ENCODE measurements at regions not wholly inside any gene's neighbourhood (a gene's known extent, or its start where the extent isn't known, plus 50 kb on each side); places are given as distances from the start of the nearest gene placed in this dataset.

GRCh38 chr2:239522740-239523119, 121.9 kb upstream of the HDAC4 start:
- no peaks in the 10 kb centered on the region for H3K9me1 ChIP-seq (replicated peaks; ENCODE audit: control insufficient read depth, extremely low read depth, insufficient read depth, low read length)
- ChIA-PET CTCF (no interaction called here), POLR2A (no interaction called here)
- H3K9me3 ChIP-seq (replicated peaks; ENCODE audit: control insufficient read depth, insufficient read depth, low read length) = no peaks in the 10 kb centered on the region
- H4K20me1 ChIP-seq (replicated peaks; ENCODE audit: control insufficient read depth, extremely low read depth, insufficient read depth, low read length) = no peaks in the 10 kb centered on the region
- no peaks in the 10 kb centered on the region for H3K4me1 ChIP-seq (ENCODE audit: control insufficient read depth, extremely low read depth, insufficient read depth, low read length)
- no peak overlapping the region for H3K9ac ChIP-seq (replicated peaks; ENCODE audit: extremely low read depth, insufficient read depth, low read length)
- BruUV-seq (replicated peaks) = no TSS peak
- no peak overlapping the region for H3K4me3 ChIP-seq (replicated peaks in 1 of 3; ENCODE audit: insufficient read depth in 1 of 3, low read depth in 1 of 3, low read length in 3 of 3)
- no peaks in the 10 kb centered on the region for H3K27me3 ChIP-seq (ENCODE audit: control insufficient read depth in 2 of 2, insufficient read depth in 2 of 2, low read length in 2 of 2)
- intact Hi-C loops (cut with micrococcal nuclease) (no loop called here), dilution Hi-C loops (cut with MboI; ENCODE audit: extremely low pct_ligation_motif_present, low sequenced_read_pairs) (no loop called here)
- FAIRE-seq (no peak), DNase-seq (ENCODE audit: low read depth, low spot score) (no peak)
- H3K36me3 ChIP-seq (ENCODE audit: control insufficient read depth in 2 of 2, extremely low read depth in 1 of 2, insufficient read depth in 2 of 2, low read length in 2 of 2) = no peaks in the 10 kb centered on the region
- TF ChIP-seq GATA2 (IDR thresholded peaks at IDR 0.05; ENCODE audit: insufficient read depth, insufficient read length, low read depth, low read length) = no peak
- TF ChIP-seq MAX (IDR thresholded peaks at IDR 0.05; ENCODE audit: insufficient read depth, insufficient read length) = no peak
- TF ChIP-seq FOS (IDR thresholded peaks at IDR 0.05; ENCODE audit: borderline replicate concordance, insufficient read depth, low read length) = no peak
- no peak for TF ChIP-seq JUN (IDR thresholded peaks at IDR 0.05; ENCODE audit: borderline replicate concordance, insufficient read depth, insufficient read length, low read depth)
- TF ChIP-seq POLR2AphosphoS5 (IDR thresholded peaks at IDR 0.05; ENCODE audit: insufficient read depth, low read depth, low read length) = no peak
- H3K79me2 ChIP-seq (ENCODE audit: control insufficient read depth, insufficient read depth, low read length) = no peaks in the 10 kb centered on the region
- H2AFZ ChIP-seq (ENCODE audit: low read depth, low read length) = no peak overlapping the region
- H3K4me2 ChIP-seq (ENCODE audit: insufficient read depth, low read length) = no peak overlapping the region
- H3K27ac ChIP-seq (ENCODE audit: insufficient read depth, low read depth, low read length) = no peak overlapping the region

DNA sequence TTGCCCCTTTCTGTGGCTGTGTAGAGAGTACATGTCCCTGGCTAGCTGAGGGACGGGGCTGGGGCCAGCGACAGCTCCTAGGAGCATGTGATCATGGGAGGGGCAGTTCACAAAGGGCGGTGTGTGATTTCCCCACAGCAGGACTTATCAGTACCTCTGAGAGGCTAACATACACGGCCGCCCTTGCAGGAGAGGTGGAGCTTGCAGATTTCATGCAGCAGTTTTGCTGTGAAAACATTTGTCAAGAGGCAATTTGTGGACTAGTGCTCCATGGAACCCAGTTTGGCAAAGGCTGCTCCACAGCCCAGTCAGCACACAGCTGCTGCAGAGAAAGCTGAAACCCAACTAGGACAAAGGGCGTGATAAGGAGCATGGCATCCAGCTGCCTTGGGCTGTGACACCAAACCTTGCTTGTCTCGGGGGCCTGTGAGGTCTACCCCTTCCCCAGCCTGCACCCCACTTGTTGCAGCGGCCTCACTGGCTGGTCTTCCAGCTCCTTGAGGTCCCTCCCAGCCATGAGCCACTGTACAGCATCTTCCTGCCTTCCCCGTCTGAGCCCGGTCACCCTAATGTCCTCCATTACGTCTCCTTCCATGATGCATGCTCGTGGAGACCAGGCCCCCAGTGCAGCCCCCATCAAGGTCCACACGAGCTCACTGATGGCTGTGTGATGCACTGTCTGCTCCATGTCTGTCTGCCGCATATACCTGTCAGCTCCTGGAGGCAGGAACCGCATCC, 121.4 kb upstream of the HDAC4 start:
- no peak overlapping the region for H3K27ac ChIP-seq (ENCODE audit: insufficient read depth, low read depth, low read length)
- no peaks in the 10 kb centered on the region for H3K9me1 ChIP-seq (replicated peaks; ENCODE audit: control insufficient read depth, extremely low read depth, insufficient read depth, low read length)
- no peaks in the 10 kb centered on the region for H3K27me3 ChIP-seq (ENCODE audit: control insufficient read depth in 2 of 2, insufficient read depth in 2 of 2, low read length in 2 of 2)
- DNase-seq (ENCODE audit: low read depth, low spot score) (no peak), FAIRE-seq (no peak)
- H3K36me3 ChIP-seq (ENCODE audit: control insufficient read depth in 2 of 2, extremely low read depth in 1 of 2, insufficient read depth in 2 of 2, low read length in 2 of 2) = no peaks in the 10 kb centered on the region
- ChIA-PET CTCF (no interaction called here), POLR2A (no interaction called here)
- dilution Hi-C loops (cut with MboI; ENCODE audit: extremely low pct_ligation_motif_present, low sequenced_read_pairs) (no loop called here), intact Hi-C loops (cut with micrococcal nuclease) (no loop called here)
- H3K4me2 ChIP-seq (ENCODE audit: insufficient read depth, low read length) = no peak overlapping the region
- H2AFZ ChIP-seq (ENCODE audit: low read depth, low read length) = no peak overlapping the region
- no TSS peak for BruUV-seq (replicated peaks)
- no peak for TF ChIP-seq FOS (IDR thresholded peaks at IDR 0.05; ENCODE audit: borderline replicate concordance, insufficient read depth, low read length)
- TF ChIP-seq POLR2A (IDR thresholded peaks at IDR 0.05; ENCODE audit: low read depth, low read length) = no peak
- no peak for TF ChIP-seq MYC (IDR thresholded peaks at IDR 0.05; ENCODE audit: low read depth, low read length)
- no peak overlapping the region for H3K4me3 ChIP-seq (replicated peaks in 1 of 3; ENCODE audit: insufficient read depth in 1 of 3, low read depth in 1 of 3, low read length in 3 of 3)
- no peak overlapping the region for H3K9ac ChIP-seq (replicated peaks; ENCODE audit: extremely low read depth, insufficient read depth, low read length)
- no peaks in the 10 kb centered on the region for H3K4me1 ChIP-seq (ENCODE audit: control insufficient read depth, extremely low read depth, insufficient read depth, low read length)
- no peaks in the 10 kb centered on the region for H3K9me3 ChIP-seq (replicated peaks; ENCODE audit: control insufficient read depth, insufficient read depth, low read length)
- H4K20me1 ChIP-seq (replicated peaks; ENCODE audit: control insufficient read depth, extremely low read depth, insufficient read depth, low read length) = no peaks in the 10 kb centered on the region
- H3K79me2 ChIP-seq (ENCODE audit: control insufficient read depth, insufficient read depth, low read length) = no peaks in the 10 kb centered on the region
